Mesenteric fat pad (tissue), 1 donor: ENCODE measurements at regions not wholly inside any gene's neighbourhood (a gene's known extent, or its start where the extent isn't known, plus 50 kb on each side); places are given as distances from the start of the nearest gene placed in this dataset.

Experiments
- DNase-seq: peaks from one replicate; pipeline ENCODE4 v3.0.0-alpha.2; 2020; ENCODE audit warnings: low spot score
- donor health status: DM: yes; HTN: yes; CAD: no.

- DNase-seq, result no peak
Observed at GRCh38 chr2:2674831-2675230, 343.8 kb upstream of the MYT1L start.

GRCh38 chr2:2673406-2673805, 342.3 kb upstream of the MYT1L start:
- no peak for DNase-seq

- no peak for DNase-seq
Observed at GRCh38 chr2:2672249-2672648, 341.2 kb upstream of the MYT1L start.

GRCh38 chr2:2671826-2672225, 340.8 kb upstream of the MYT1L start:
- no peak for DNase-seq

GRCh38 chr2:2669316-2669715, 338.2 kb upstream of the MYT1L start:
- DNase-seq, result no peak

GRCh38 chr2:2668681-2669265, 337.7 kb upstream of the MYT1L start:
- no peak for DNase-seq

- DNase-seq, result no peak
Observed at GRCh38 chr2:2667690-2668089, 336.6 kb upstream of the MYT1L start.

GRCh38 chr2:2665834-2666133, 334.7 kb upstream of the MYT1L start:
- no peak for DNase-seq

GRCh38 chr2:2664989-2665833, 334.1 kb upstream of the MYT1L start:
- DNase-seq, result no peak

- DNase-seq, result peak; percentile 77
Observed at GRCh38 chr2:2663401-2664036, 332.4 kb upstream of the MYT1L start.

- no peak for DNase-seq
Observed at GRCh38 chr2:2662847-2663356, 331.8 kb upstream of the MYT1L start.

GRCh38 chr2:2662037-2662846, 331.2 kb upstream of the MYT1L start:
- DNase-seq, result peak; percentile 85

- peak; percentile 71 for DNase-seq
Observed at GRCh38 chr2:2660789-2661355, 329.8 kb upstream of the MYT1L start.

GRCh38 chr2:2657121-2657962, 326.3 kb upstream of the MYT1L start:
- peak; percentile 57 for DNase-seq

- DNase-seq, result peak; percentile 85
Observed at GRCh38 chr2:2656115-2657011, 325.3 kb upstream of the MYT1L start.

GRCh38 chr2:2655453-2656114, 324.5 kb upstream of the MYT1L start:
- DNase-seq, result peak; percentile 73

GRCh38 chr2:2653231-2653630, 322.2 kb upstream of the MYT1L start:
- DNase-seq, result no peak

GRCh38 chr2:2650608-2651375, 319.7 kb upstream of the MYT1L start:
- no peak for DNase-seq
